Iris pigment epithelial cell (primary cell): ENCODE measurements at regions not wholly inside any gene's neighbourhood (a gene's known extent, or its start where the extent isn't known, plus 50 kb on each side); places are given as distances from the start of the nearest gene placed in this dataset.
"Not testable (repeated sequence)": the region's sequence is repeated elsewhere in the genome, so short reads cannot be mapped to it uniquely, and the experiment has no call there.

Source experiments
- DNase-seq: peaks from one replicate; pipeline ENCODE4 v3.0.0-alpha.2; 2011; ENCODE audit warnings: low read depth

- DNase-seq = no peak
Measured at GRCh38 chr1:101550581-101550980, 313.8 kb downstream of the S1PR1 start.

DNA sequence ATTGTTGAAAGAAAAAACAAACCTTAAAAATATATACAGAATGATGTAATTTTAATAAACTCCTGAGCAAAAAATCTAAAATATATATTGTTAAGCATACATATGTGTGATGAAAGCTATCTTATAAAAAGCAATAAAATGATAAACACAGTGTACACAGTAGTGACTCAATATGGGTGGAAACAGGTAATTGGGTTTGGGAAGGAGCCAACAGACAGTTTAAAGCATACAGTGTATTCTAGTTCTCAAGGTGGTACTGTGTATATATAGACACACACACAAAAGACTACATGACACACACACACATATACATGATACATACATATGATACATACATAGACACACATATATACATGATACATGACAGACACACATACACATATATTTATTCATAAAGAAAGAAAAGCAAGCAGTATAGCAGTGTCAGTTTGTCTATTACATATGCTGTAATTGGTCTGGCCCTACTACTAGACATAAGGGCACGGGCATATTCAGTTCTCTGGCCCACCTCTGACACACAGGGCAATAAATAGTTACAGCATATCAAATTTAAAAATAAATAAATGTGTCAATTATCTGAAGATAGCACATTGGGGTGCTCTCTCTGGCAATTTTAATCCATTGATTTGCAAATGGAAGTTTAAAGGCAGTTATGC, 330.2 kb downstream of the S1PR1 start:
- DNase-seq = no peak

- peak; percentile 25 for DNase-seq
Measured at GRCh38 chr1:101567582-101568189, 330.9 kb downstream of the S1PR1 start.

- peak; percentile 23 for DNase-seq
Measured at GRCh38 chr1:101587741-101588140, 350.9 kb downstream of the S1PR1 start.

- DNase-seq = no peak
Measured at GRCh38 chr1:101588677-101589076, 351.9 kb downstream of the S1PR1 start.

DNA sequence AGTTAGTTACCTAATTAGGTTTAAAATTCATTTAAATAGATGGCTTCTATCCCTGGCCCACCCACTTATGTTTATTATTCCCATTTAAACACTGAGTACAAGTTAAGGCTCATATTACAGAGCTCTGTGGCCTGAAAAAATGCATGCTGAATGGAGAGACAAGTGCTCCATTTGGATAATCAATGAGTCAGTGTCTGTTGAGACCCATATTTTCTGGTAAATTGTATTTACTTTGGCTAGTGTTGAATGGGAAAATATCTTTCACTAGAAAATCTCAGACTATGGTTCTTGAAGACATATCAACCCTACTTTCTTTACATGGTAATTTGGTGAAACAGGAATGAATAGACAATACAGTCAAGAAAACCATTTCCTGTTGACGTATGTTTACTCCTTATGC, 356.0 kb downstream of the S1PR1 start:
- DNase-seq = peak; percentile 20

DNA sequence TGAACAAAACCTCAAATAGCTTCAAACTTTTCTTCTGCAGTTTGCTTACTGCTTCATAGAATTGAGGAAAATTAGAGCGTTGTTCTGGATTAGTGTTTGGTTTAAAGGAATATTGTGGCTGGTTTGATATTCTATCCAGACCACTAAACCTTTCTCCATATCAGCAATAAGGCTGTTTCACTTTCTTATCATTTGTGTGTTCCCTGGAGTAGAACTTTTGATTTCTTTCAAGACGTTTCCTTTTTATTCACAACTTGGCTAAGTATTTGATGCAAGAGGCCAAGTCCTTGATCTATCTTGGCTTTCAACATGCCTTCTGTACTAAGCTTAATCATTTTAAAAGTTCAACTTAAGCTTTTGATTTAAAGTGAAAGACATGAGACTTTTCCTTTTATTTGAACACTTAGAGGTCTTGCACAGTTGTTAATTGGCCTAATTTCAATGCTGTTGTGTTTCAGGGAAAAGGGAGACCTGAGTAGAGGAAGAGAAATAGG, 359.1 kb downstream of the S1PR1 start:
- no peak for DNase-seq

GRCh38 chr1:101600615-101601014, 363.8 kb downstream of the S1PR1 start:
- not testable (repeated sequence) for DNase-seq

- DNase-seq = no peak
Measured at GRCh38 chr1:101603726-101604125, 366.9 kb downstream of the S1PR1 start.

DNA sequence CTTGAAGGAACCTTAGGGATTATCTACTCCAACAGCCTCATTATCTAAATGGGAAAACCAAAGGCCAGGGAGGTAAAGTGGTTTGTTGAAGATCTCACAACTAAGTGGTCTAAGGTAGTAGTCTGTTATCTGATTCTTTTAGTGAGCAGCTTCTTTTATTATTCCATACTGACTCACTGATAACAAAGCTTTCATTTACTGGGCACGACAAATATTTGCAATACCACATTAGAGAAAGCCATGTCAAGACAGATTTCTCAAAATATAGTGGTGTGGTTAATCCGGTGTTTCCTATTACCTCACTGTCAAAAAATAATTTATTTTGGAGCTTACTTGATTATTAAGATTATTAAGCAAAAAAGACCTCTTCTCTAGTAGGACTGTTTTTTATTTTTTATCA, 369.1 kb downstream of the S1PR1 start:
- DNase-seq = no peak

- peak; percentile 26 for DNase-seq
Measured at GRCh38 chr1:101613546-101613945, 376.7 kb downstream of the S1PR1 start.

DNA sequence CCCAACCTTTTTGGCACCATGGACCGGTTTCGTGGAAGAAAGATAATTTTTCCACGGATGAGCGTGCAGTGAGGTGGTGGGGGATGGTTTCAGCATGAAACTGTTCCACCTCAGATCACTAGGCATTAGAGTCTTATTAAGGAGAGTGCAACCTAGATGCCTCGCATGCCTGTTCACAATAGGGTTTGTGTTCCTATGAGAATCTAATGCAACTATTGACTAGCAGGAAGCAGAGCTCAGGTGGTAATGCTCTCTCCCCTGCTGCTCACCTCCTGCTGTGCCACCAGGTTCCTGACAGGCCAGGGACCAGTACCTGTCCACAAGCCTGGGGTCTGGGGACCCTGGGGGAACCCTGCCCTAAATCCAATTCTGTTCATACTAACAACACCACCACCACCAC, 377.8 kb downstream of the OLFM3 start:
- no peak for DNase-seq

DNA sequence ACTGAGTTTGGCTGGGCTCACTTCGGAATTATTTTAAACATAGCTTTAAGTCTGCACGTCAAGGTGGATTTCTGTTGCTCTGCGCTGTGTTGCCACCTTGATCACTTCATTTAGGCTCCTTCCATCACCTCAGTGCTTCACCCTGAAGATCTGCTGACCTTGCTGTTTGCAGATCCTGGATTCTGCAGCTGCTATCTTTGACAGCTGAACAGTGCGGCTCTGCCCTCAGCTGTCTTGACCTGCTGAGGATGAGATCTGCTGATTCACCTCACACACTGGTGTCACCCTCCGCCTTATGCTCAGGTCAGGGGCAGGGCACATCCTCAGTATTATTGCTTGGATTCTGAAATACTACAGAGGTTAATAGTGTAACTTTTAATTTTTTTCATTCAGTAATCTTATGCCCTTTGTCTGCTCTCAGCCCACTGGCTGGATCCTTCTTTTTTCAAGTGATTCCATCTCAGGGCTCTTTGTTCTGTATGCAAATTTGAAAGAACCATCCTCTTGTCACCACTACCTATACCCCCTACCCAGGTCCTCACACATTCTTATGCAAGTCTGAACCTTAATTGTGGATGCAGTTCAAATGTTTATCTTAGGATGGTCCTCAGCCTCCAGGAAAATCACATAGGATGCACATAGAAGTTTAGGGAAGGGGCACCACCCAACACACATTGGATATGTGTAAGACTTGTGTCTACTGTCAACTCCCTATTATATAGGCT, 364.0 kb downstream of the OLFM3 start:
- DNase-seq = no peak

DNA sequence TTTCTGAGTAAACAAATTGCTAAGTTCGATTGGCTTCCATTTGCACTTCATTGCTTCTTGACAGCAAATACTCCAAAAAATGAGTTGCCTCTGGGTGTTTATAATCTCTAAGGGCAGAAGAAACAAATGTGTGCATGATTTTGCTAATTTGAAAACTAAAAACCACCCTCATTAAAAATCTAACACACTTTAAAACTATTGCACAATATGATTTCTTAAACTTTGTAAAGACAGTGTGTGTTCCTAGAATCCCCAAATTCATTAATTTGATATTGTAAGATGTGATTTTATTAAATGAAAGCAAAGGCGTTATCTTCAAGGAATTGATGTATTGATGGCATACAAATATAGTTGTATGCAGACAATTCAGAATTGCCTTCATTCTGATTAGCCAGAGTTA, 350.9 kb downstream of the OLFM3 start:
- no peak for DNase-seq

- no peak for DNase-seq
Measured at GRCh38 chr1:101652484-101652883, 344.2 kb downstream of the OLFM3 start.

GRCh38 chr1:101653482-101653946, 343.2 kb downstream of the OLFM3 start:
- DNase-seq = peak; percentile 28

GRCh38 chr1:101664726-101665125, 332.0 kb downstream of the OLFM3 start:
- DNase-seq = no peak

DNA sequence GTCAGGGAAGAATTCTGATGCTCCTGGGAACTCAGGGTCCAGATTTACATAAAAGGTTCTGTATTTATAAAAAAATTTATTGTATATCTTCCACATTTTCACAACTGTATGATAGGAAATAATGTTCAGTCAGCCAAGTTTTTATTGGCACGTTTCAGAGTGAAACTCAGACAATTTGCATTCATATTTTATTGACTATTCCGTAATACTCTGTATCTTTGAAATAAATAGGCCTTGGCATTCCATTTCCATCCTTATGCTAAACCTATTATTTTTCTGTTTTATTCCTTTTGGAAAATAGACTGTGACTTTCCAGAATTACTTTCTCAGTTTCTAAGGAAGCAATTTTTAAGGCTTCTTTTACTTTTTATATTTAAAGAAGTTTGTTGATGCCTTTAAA, 329.0 kb downstream of the OLFM3 start:
- no peak for DNase-seq

- DNase-seq = no peak
Measured at GRCh38 chr1:101683136-101683535, 313.6 kb downstream of the OLFM3 start.

DNA sequence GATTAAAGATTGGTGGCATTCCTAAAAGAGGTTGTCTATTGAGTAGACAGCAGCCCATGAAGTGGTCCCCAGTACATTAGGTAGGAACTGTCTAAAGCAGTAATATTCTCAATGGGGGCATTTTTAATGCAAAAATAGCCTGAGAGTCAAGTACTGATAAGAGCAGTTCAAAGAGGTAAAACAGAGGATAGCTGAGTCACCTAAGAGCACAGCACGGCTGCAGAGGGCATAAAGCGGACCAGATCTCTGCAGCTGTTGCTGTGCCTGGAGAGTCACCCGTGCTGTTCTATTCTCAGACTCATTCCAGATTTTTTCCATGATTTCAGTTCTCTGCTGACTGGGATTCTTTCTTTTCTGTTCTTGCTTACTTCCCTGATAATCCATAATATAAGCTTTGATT, 313.2 kb downstream of the OLFM3 start:
- DNase-seq = no peak

GRCh38 chr1:101697072-101697471, 299.7 kb downstream of the OLFM3 start:
- peak; percentile 11 for DNase-seq

- DNase-seq = no peak
Measured at GRCh38 chr1:101698681-101699080, 298.0 kb downstream of the OLFM3 start.

- no peak for DNase-seq
Measured at GRCh38 chr1:101704895-101705294, 291.8 kb downstream of the OLFM3 start.
